ENCODE measurements at regions not wholly inside any gene's neighbourhood (a gene's known extent, or its start where the extent isn't known, plus 50 kb on each side); places are given as distances from the start of the nearest gene placed in this dataset.

GRCh38 chr13:70662231-70662940, 554.1 kb upstream of the KLHL1 start:
- Mint-ChIP-seq H3K27ac (no peak overlapping the region), H3K4me3 (no peak overlapping the region), H3K27me3 (no peaks in the 10 kb centered on the region), H3K9me3 (no peaks in the 10 kb centered on the region), H3K36me3 (ENCODE audit: low read depth) (no peaks in the 10 kb centered on the region), H3K4me1 (ENCODE audit: low read depth) (no peaks in the 10 kb centered on the region)
- ATAC-seq (no peak), DNase-seq (no peak)
- ChIA-PET CTCF (no interaction called here), POLR2A (no interaction called here)
- intact Hi-C loops (cut with micrococcal nuclease): no loop called here
- TF ChIP-seq, protein P1, sequence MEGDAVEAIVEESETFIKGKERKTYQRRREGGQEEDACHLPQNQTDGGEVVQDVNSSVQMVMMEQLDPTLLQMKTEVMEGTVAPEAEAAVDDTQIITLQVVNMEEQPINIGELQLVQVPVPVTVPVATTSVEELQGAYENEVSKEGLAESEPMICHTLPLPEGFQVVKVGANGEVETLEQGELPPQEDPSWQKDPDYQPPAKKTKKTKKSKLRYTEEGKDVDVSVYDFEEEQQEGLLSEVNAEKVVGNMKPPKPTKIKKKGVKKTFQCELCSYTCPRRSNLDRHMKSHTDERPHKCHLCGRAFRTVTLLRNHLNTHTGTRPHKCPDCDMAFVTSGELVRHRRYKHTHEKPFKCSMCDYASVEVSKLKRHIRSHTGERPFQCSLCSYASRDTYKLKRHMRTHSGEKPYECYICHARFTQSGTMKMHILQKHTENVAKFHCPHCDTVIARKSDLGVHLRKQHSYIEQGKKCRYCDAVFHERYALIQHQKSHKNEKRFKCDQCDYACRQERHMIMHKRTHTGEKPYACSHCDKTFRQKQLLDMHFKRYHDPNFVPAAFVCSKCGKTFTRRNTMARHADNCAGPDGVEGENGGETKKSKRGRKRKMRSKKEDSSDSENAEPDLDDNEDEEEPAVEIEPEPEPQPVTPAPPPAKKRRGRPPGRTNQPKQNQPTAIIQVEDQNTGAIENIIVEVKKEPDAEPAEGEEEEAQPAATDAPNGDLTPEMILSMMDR (IDR thresholded peaks at IDR 0.05): no peak

DNA sequence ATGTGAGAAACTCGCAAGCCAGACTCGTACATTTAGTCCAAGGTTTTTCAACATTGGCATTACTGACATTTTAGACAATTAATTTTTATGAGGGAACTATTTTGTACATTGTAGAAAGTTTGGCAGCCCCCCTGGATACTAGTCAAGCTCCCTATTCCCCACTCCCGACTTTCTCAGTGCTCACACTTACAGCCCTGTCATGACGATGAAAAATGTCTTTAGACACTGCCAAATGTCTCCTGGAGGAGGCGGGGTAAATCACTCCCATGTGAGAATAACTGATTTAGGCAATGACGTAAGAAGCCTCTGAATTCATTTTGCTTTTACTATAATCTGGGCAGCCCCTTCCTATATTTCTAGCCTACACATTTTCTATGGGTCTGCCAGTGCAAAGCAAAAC, 535.8 kb upstream of the KLHL1 start:
- Mint-ChIP-seq H3K27ac (no peak overlapping the region), H3K36me3 (ENCODE audit: low read depth) (no peaks in the 10 kb centered on the region), H3K4me1 (ENCODE audit: low read depth) (no peaks in the 10 kb centered on the region), H3K9me3 (peaks cover 6% of the 10 kb centered on the region), H3K27me3 (no peaks in the 10 kb centered on the region), H3K4me3 (no peak overlapping the region)
- ChIA-PET POLR2A (no interaction called here), CTCF (no interaction called here)
- ATAC-seq (no peak), DNase-seq (no peak)
- intact Hi-C loops (cut with micrococcal nuclease): no loop called here
- TF ChIP-seq, protein P1 (IDR thresholded peaks at IDR 0.05): no peak

DNA sequence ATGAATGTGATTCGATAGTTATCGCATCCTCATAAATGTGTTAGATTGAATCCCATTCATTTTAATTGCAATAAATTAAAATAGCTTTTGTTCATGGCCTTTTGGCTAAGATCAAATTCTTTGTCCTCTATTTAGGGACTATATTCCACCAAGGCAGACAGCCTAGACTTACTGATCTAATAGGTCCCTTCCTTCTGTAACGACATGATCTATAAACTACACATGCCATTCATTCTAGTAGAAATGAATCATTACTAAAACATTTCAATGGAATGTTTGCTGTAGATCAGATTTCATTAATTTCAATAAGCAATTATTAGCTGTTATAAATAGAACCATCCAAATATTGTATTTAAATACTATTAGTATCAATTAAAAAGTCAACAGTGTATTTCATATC, 526.6 kb upstream of the KLHL1 start:
- Mint-ChIP-seq H3K27me3 (no peaks in the 10 kb centered on the region), H3K9me3 (peaks cover 3% of the 10 kb centered on the region), H3K36me3 (ENCODE audit: low read depth) (no peaks in the 10 kb centered on the region), H3K27ac (no peak overlapping the region), H3K4me3 (no peak overlapping the region), H3K4me1 (ENCODE audit: low read depth) (no peaks in the 10 kb centered on the region)
- ATAC-seq (no peak), DNase-seq (no peak)
- ChIA-PET CTCF (no interaction called here), POLR2A (no interaction called here)
- TF ChIP-seq, protein P1 (IDR thresholded peaks at IDR 0.05): no peak
- intact Hi-C loops (cut with micrococcal nuclease): no loop called here

GRCh38 chr13:70630247-70630646, 522.0 kb upstream of the KLHL1 start:
- intact Hi-C loops (cut with micrococcal nuclease): no loop called here
- no peaks in the 10 kb centered on the region for H3K9me3 Mint-ChIP-seq
- TF ChIP-seq, protein P1 (IDR thresholded peaks at IDR 0.05): no peak
- no peak overlapping the region for H3K27ac Mint-ChIP-seq
- H3K4me3 Mint-ChIP-seq: no peak overlapping the region
- CTCF ChIA-PET: no interaction called here
- POLR2A ChIA-PET: no interaction called here
- ATAC-seq (no peak), DNase-seq (no peak)
- no peaks in the 10 kb centered on the region for H3K36me3 Mint-ChIP-seq (ENCODE audit: low read depth)
- H3K4me1 Mint-ChIP-seq (ENCODE audit: low read depth): no peaks in the 10 kb centered on the region
- no peaks in the 10 kb centered on the region for H3K27me3 Mint-ChIP-seq

DNA sequence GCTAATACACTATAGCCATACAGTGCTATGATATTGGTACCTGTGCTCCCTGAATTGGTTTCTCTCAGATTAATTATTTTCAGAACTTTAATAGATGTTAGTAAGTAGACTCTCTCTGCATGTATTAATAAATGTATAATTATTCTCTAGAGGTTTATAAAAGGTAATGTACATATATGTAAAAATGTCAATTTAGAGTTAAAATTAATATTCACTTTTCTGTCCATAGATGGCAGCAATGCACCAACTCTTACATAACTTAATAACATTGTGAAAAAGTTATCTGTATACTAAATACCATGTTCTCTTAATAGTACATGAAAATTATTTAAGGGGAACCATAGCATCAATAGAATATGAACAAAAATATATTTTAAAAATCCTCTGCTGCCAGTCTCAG, 515.0 kb upstream of the KLHL1 start:
- CTCF ChIA-PET: no interaction called here
- no peaks in the 10 kb centered on the region for H3K36me3 Mint-ChIP-seq (ENCODE audit: low read depth)
- intact Hi-C loops (cut with micrococcal nuclease): no loop called here

More for the DNA sequence above, 515.0 kb upstream of the KLHL1 start:
- no peak for DNase-seq
- no peak for ATAC-seq
- no peak overlapping the region for H3K27ac Mint-ChIP-seq
- H3K4me1 Mint-ChIP-seq (ENCODE audit: low read depth): no peaks in the 10 kb centered on the region
- no peaks in the 10 kb centered on the region for H3K9me3 Mint-ChIP-seq
- TF ChIP-seq, protein P1 (IDR thresholded peaks at IDR 0.05): peak; percentile 53
- no peak overlapping the region for H3K4me3 Mint-ChIP-seq
- POLR2A ChIA-PET: no interaction called here
- no peaks in the 10 kb centered on the region for H3K27me3 Mint-ChIP-seq

Data from activated CD8-positive, alpha-beta T cell treated with anti-CD3 and anti-CD28 coated beads for 36 hours (primary cell).